ENCODE measurements at regions not wholly inside any gene's neighbourhood (a gene's known extent, or its start where the extent isn't known, plus 50 kb on each side); places are given as distances from the start of the nearest gene placed in this dataset.
"Not testable (repeated sequence)": the region's sequence is repeated elsewhere in the genome, so short reads cannot be mapped to it uniquely, and the experiment has no call there.

GRCh38 chr10:7056216-7056615 is 354.6 kb downstream of the SFMBT2 start:
- DNase-seq = no peak

- DNase-seq = no peak
Measured at GRCh38 chr10:7054915-7055314, 355.9 kb downstream of the SFMBT2 start.

DNA sequence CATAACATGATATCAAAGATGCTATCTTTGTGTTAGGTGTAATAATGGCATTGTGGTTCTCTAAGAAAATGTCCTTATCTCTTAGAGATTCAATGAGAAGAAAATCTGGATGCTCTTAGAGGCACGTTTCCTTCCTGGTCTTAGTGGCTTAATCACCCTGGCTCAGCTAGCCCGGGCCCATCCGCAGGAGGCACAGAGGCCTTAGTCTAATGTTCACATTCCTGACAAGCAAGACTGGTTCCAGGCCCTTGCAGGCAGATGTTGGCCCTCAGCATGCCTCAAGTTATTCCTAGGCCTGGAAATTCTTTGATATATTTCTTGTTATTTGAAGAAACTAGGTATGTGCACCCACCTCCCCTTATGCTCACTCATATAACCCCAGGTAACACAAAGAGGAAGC is 357.6 kb downstream of the SFMBT2 start:
- no peak for DNase-seq

DNA sequence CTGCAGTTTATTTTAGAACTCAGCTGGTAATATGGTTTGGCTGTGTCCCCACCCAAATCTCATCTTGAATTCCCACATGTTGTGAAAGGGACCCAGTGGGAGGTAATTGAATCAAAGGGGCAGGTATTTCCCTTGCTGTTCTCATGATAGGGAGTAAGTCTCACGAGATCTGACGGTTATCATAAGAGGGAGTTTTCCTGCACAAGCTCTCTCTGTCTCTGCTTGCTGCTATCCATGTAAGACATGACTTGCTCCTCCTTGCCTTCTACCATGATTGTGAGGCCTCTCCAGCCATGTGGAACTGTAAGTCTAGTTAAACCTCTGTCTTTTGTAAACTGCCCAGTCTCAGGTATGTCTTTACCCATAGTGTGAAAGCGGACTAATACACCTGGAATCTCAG is 360.8 kb downstream of the SFMBT2 start:
- DNase-seq = not testable (repeated sequence)

DNA sequence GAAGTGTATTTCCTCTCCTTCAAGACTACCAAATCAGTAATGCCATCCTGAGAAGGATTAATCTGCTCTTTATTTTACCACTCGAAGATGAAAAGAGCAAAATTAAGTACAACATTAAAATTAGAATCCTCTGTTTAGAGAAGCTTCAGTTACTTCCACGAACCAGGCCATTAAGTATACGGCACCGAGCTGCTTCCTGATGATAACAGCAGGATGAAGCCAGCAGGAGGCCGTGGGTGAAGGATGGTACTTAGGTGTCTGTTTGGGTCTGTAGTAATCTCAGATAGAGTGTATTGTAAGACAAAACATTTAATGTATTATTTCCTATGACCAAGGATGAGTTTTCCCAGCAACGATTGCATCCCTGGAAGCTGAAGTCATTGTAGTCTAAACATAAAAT is 362.8 kb downstream of the SFMBT2 start:
- DNase-seq = no peak

DNA sequence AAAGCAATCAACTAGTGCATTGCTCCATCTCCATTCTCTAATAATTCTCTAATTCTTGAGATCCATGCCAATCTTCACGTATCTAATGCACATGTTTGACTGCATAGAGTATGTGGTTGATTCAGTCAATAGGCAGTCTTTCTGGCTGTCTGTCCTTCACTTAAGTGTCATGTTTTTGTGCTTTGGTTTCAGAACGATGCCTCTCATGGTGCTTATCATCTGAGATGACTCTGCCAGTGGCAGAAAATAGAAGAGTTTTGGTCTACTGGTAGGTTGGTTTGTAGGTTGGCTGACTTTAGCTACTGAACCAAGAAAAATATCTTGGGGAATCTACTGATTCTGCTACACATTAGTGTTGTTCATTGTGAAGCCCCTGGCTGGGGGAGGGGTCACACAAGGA is 364.2 kb downstream of the SFMBT2 start:
- no peak for DNase-seq

DNA sequence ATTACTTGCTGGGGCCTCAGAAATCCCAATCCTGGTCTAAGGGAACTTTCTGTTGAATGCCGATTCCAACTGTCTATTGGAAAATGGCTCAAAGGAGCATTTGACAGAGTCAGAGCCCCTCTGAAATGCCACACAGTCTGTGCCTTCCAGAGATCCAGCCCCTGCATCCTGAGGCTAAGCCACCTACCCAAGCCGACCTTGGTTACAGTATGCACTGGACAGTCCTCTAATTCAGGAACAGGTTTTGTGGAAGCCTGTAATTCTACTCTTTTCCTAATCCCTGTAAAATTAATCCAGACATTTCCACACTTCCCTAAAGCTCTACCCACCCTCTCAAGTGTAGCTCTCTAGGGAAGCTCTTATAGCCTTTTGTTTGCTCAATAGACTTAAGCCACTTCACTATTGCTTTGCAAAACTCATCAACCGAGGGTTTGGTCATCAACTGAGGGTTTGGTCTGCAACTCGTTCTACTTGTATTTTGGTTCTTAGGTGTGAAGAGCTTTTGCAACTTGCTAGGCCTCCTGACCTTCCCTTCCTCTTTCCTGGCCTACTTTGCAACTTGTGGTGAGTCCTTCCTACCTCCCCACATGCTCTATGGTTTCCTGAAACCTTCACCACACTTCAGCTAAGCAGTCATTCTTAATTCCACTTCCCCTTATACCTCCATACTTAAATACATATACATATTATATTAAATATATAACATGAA is 364.8 kb downstream of the SFMBT2 start:
- DNase-seq = no peak

DNA sequence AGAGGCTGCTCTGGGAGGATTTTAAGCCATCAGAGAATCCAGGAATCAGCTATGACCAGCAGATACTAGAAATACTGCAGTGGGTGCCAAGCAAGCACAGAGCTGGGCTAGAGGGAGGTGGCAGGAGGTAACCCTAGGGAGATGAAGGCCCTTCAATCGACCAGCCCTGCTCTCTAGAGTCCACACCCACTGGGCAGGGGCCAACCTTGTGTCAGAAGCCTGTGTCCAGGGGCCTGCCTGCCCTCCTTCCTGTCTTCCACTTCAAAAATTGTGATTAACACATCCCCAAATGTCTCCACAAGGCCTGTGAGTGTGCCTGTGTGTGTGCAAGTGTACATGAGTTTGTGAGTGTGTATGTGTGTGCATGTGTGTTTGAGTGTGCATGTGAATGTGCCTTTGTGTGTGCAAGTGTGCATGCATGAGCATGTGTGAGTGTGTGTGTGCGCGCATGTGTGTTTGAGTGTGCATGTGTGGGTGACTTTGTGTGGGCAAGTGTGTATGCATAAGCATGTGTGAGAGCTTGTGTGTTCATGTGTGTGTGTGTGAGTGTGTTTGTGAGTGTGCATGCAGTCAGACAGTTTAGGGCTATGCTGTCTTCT is 367.7 kb downstream of the SFMBT2 start:
- DNase-seq = no peak

DNA sequence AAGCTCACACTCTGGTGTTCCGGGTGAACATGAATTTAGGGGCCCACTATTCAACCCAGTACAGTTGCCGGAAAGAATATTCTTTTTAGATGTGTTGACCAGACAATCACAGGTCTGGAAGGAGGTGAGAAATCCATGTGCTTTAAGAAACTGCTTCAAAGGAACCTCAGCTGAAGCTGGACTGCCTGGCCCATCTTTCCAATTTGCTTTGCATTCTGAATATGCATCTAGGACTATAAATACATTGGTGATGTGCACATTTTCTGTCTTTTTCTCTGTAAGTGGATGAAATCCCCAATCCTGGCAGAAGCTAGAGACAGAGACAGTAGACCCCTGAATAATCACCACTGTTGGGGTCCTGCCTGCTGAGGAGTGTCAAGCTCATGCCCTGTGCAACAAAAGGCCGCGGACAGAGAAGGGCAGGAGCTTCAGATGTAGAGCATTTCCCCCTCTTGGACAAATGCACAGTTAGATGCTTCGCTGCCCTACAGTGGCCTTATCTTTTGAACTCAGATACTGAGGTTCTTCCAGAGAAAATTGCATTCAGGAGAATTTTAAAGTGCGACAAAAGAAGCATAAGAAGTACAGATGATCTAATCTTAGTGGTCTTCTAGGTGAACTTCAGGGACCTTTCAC is 368.3 kb downstream of the SFMBT2 start:
- DNase-seq = no peak

DNA sequence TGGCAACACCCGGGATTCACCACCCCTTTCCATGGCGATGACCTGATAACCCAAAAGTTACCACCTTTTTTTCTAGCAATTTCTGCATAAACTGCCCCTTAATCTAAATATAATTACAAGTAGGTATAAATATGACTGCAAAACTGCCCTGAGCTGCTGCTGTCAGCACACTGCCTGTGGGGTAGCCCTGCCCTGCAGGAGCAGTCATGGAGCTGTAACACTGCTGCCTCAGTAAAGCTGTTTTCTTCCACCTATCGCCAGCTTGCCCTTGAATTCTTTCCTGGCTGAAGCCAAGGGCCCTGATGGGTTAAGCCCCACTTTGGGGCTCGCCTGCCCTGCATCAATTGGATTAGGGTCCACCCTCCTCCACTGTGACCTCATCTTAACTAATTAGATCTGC is 368.8 kb downstream of the SFMBT2 start:
- no peak for DNase-seq

DNA sequence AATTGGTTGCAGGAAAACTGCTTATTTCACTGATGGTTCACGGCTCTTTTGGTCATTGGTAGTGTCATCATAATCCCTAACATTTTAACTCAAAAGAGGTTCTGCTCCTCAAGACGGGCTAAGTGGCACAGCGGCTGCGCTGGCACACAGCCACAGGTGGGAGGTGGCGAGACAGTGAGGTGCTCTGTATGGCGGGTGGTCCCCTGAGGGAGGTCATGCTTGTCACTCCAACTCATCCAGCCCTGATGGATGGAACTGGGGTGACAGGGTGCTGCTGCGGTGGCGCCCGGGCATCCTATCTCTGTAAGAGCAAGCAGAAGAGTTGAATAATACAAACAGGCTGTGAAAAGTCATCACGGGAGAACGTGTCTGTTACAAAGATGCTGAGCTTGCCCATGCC is 370.2 kb downstream of the SFMBT2 start:
- no peak for DNase-seq

- DNase-seq = no peak
Measured at GRCh38 chr10:7039859-7040258, 371.0 kb downstream of the SFMBT2 start.

DNA sequence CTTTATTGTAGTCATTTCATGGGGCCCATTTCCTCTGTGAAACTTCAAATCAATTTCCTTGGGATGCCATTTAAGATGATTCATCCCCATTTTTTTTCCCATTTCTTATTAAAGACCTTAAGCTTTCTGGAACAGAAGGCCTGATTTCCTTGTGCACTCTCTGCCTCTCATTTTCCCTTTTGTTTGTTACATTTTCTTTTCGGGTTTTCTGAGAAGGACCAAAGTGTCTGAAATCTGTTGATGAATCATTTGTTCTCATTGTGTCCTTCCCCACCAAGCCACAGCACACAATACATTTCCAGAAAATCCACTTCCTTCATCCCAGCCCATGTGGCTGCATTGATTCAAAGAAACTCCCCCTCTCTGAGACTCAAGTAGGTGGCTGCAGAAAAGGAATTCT is 372.4 kb downstream of the SFMBT2 start:
- no peak for DNase-seq

GRCh38 chr10:7037434-7037833 is 373.4 kb downstream of the SFMBT2 start:
- not testable (repeated sequence) for DNase-seq

DNA sequence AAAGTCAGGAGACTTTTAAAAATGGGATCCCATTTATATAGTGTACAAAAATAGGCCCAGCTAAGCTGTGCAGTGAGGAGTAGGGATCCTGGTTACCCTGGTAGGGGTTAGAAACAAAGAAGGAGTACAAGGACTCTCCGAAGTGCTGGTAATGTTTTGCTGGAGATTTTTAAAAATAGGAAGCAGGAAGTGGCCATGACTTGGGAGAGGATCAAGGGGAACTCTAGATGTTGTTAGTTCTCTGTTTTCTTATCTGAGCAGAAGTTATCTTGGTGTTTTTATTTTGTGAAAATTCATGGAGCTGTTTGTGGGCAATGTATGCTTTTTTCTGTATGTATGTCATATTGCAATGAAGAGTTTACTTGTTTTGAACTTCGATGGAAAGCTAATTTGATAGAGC is 373.9 kb downstream of the SFMBT2 start:
- no peak for DNase-seq

DNA sequence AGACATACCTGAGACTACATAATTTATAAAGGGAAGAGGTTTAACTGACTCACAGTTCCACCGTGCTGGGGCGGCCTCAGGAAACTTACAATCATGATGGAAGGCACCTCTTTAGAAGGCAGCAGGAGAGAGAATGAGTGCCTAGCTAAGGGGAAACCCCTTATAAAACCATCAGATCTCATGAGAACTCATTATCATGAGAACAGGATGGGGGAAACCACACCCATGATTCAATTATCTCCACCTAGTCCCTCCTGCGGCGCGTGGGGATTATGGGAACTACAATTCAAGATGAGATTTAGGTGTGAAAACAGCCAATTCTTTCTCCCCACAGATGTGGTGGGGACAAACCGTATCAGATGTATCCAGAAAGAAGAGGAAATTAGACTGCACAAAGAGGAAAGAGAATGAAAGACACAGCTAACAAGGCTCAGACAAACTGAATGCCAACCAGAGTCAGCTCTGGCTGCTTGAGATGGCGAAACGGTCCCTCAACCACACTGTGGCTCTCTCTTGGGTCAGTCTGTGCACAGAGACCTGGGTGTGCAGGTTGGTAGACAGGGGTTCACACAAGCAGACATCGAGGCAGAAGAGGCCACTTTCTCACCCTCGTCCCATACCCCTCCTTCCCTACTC is 375.6 kb downstream of the SFMBT2 start:
- peak; percentile 23 for DNase-seq

DNA sequence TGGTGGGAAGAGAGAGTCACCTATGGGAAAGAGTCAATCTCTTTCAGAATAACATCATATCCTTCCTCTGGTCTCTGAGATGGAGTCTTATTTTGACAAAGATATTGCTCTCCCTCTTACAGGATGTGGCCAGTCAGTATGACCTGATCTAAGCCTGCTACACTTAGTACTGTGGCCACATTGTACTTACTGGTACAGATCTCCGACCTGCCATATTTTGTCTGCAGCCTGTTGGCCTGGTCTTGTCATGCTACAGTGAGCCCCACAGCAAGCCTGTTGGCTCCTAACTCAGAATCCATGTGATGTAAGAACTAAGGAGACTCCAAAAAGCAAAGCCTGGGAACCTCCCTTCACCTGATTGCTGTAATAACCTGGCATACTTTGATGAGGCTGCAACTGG is 377.8 kb downstream of the SFMBT2 start:
- no peak for DNase-seq

- no peak for DNase-seq
Measured at GRCh38 chr10:7030134-7030855, 380.5 kb downstream of the SFMBT2 start.

DNA sequence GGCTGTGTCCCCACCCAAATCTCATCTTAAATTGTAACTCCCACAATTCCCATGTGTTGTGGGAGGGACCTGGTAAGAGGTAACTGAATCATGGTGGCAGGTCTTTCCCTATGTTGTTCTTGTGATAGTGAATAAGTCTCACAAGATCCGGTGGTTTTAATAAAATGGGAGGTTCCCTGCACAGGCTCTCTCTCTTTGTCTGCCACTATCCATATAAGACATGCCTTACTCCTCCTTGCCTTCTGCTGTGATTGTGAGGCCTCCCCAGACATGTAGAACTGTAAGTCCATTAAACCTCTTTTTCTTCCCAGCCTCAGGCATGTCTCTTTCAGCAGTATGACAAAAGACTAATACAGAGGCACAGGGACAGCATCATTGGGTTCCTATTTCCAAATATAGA is 381.2 kb downstream of the SFMBT2 start:
- DNase-seq = no peak

- DNase-seq = no peak
Measured at GRCh38 chr10:7028809-7029166, 382.0 kb downstream of the SFMBT2 start.

DNA sequence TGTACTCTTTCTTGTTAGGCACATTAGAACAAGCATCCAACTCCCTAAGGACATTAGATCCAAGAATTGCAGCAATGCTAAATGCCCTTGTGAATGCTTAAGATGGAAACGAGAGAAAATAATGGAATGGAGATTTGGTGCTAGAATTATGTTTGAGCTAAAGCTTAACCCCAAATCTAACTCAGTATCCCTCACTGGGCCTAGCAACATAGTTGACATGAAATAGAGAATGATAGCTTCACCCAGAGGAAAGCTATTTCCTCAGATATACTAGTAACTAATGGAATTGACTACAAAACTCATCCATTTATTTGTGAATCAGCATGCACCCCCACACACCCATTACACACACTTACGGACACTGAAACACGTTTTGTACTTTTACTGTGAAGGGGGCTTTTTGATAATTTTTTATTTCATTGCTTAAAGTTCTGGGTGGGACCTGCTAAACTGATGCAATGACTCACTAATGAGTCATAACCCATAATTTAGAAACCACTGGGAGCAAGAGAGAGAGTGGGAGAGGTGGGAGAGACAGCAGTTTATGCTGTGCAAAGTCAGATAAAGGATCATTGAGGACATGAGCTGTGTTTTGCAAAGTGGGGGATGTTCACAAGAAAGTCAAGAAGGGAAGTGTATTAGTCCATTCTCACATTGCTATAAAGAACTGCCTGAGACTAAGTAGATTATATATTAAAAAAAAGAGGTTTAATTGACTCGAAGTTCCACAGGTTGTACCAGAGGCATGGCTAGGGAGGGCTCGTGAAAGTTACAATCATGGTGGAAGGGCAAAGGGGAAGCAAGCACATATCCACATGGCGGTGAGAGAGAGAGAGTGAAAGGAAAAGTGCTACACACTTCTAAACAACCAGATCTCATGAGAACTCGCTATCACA is 382.7 kb downstream of the SFMBT2 start:
- DNase-seq = no peak

DNA sequence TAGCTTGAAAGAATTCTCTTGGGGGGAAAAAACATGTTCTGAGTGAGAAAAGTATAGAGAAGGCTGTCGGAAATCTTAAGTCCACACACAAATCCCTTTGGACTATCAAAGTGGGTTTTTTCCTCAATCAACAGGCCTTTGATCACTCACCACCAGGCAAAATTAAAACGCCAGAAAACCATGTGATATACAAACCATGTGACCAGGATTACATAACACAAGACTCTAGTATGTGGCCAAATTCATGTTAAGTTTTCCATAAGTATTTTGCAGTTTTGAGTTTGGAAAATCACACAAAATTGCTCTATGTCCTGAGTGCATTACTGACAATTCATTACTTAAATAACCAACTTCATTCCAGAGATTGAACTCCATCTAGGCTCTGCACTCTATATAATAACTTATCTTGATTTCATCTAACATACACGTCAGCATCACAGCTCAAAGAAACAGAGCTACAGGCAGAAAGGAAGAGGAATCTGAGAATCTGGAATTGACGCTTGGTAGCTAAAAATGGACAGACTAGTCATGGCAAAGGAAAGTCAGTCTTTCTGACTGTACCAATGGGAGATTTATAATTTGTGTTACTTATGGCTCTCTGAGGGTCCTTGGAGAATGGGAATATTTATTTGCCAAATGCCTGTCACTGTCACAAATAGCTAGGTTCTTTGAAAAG is 383.5 kb downstream of the SFMBT2 start:
- DNase-seq = no peak

Measured in activated T-cell treated with anti-CD3 and anti-CD28 coated beads, Interleukin-2, amount 50 U/mL, for 1 hour (primary cell).